HUES48 (cell line): ENCODE measurements at regions not wholly inside any gene's neighbourhood (a gene's known extent, or its start where the extent isn't known, plus 50 kb on each side); places are given as distances from the start of the nearest gene placed in this dataset.
"Not testable (repeated sequence)": the region's sequence is repeated elsewhere in the genome, so short reads cannot be mapped to it uniquely, and the experiment has no call there.

Source experiments
- H3K27ac ChIP-seq: one replicate; pipeline ENCODE4 v1.7.0; 2013; ENCODE audit warnings: low read depth, low read length, inconsistent platforms
- H3K27me3 ChIP-seq: 2 replicates; pipeline ENCODE4 v1.6.1; 2013; ENCODE audit warnings: mild to moderate bottlenecking, low read length; ENCODE audit not compliant: control insufficient read depth, insufficient read depth
- H3K36me3 ChIP-seq: 2 replicates; pipeline ENCODE4 v1.6.1; 2013; ENCODE audit warnings: low read length; ENCODE audit not compliant: control insufficient read depth, insufficient read depth
- H3K4me1 ChIP-seq: 2 replicates; pipeline ENCODE4 v1.6.1; 2013; ENCODE audit warnings: mild to moderate bottlenecking, low read length; ENCODE audit not compliant: control insufficient read depth, insufficient read depth
- H3K4me3 ChIP-seq: 2 replicates; pipeline ENCODE4 v1.5.1; 2013; ENCODE audit warnings: mild to moderate bottlenecking, low read depth, low read length
- H3K9ac ChIP-seq: 2 replicates; pipeline ENCODE4 v1.6.1; 2013; ENCODE audit warnings: mild to moderate bottlenecking, low read depth, low read length, moderate library complexity
- H3K9me3 ChIP-seq: 2 replicates; pipeline ENCODE4 v1.6.1; 2013; ENCODE audit warnings: low read length; ENCODE audit not compliant: control insufficient read depth, insufficient read depth

DNA sequence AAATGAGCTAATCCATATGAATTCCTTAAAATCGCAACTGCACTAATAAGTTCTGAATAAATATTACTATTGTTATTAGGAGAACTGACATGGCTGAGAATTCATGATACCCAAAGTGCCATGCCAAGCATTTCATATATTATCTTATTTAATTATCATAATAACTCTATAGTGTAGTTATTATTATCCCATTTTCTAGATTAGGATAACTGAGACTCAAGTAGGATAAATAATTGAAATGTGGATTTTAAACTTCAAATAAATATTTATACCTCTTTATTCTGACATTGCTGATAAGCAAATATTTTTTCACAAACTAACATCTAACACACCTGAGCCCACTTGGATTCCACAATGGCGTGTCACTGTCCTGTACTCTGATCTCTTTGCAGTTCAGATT is 492.7 kb downstream of the IRS1 start:
- no peak overlapping the region for H3K4me3 ChIP-seq
- no peaks in the 10 kb centered on the region for H3K27me3 ChIP-seq
- no peaks in the 10 kb centered on the region for H3K36me3 ChIP-seq
- no peaks in the 10 kb centered on the region for H3K4me1 ChIP-seq
- no peak overlapping the region for H3K27ac ChIP-seq
- no peaks in the 10 kb centered on the region for H3K9me3 ChIP-seq
- no peak overlapping the region for H3K9ac ChIP-seq

DNA sequence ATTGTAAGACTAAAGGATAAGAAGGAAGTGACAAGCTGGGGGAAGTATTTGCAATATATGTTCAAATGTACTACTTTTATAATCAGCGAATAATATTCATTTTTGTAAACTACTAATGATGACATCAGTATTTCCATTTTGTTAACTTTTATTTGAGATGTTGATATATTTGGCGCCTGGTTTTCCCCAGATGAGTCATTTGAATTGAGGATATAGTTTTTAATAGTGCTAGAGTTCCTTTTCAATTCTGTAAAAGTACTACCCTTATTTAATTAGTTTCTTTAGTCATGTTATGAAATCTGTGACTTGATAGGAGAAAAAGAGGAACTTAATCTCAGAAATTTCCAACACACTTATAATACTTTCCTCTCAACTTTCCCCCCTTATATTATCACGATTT is 495.3 kb downstream of the IRS1 start:
- Histone ChIP-seq H3K9me3 (no peaks in the 10 kb centered on the region), H3K27me3 (no peaks in the 10 kb centered on the region), H3K9ac (no peak overlapping the region), H3K27ac (no peak overlapping the region), H3K4me1 (no peaks in the 10 kb centered on the region), H3K36me3 (no peaks in the 10 kb centered on the region), H3K4me3 (no peak overlapping the region)

DNA sequence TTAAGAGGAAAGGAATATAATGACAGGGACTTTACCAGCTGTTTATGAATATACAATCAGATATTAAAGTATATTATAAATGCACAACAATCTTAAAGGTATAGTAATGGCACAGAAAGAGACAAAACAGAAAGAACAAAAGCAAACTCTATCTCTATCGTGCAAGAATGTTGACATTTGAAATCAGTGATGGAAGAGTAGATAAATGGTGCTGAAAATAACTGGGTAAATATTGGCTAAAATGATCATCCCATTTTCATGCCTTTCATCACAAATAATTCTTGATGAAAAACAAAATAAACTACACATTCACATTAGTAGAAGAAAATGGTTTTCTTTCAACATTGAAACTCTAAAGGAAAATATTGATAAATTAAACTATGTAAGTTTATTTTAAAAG is 495.9 kb downstream of the IRS1 start:
- no peak overlapping the region for H3K27ac ChIP-seq
- H3K4me3 ChIP-seq = no peak overlapping the region
- no peaks in the 10 kb centered on the region for H3K27me3 ChIP-seq

DNA sequence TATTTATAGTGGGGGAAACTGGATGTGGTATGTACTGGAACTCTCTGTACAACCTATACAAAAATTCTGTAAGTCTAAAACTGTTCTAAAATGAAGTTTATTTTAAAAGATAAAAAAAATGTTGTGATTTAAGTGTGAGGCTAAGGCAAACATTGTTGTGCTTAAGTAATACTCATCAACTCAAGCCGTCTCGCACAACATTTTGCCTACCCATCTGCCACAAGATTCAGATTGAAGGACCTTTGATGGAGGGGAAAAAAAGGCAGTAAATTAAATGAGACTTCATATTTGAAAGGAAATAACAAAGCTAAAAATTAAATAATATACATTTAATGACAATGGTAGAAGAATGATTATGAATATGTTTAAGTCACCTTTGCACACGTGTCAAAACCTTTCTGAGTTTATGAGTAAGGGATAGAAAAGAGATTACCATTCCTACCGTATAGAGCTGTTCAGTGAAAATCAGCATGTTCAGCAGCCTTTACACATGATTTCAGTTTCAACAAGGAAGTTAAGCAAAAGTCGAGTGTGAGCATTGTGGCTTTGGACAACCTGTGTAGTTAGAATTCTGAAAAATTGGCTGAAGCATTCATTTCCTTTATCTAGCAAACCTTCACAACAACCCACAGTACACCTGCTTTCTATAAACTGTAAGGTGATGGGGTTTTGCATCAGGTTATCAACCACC is 499.3 kb downstream of the IRS1 start:
- Histone ChIP-seq H3K9me3 (no peaks in the 10 kb centered on the region), H3K36me3 (no peaks in the 10 kb centered on the region), H3K27ac (no peak overlapping the region), H3K4me1 (no peaks in the 10 kb centered on the region), H3K27me3 (no peaks in the 10 kb centered on the region), H3K9ac (no peak overlapping the region), H3K4me3 (no peak overlapping the region)

More for the DNA sequence above, 495.9 kb downstream of the IRS1 start:
- H3K9ac ChIP-seq = no peak overlapping the region
- H3K9me3 ChIP-seq = no peaks in the 10 kb centered on the region
- no peaks in the 10 kb centered on the region for H3K36me3 ChIP-seq
- H3K4me1 ChIP-seq = no peaks in the 10 kb centered on the region

DNA sequence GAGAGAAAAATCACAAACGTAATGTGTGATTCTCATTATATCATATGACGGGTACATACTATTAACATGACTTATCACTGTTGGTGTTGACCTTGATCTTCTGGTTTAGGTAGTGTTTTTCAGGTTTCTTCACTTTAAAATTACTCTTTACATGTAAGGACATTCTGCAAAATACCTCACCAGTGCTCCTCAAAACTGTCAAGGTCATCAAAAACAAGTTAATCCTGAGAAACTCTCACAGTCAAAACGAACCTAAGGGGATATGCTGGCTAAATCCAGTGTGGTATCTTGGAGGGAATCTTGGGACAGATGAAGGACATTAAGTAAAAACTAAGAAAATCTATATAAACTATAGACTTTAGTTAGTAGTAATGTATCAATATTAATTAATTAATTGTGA is 499.8 kb downstream of the IRS1 start:
- H3K27me3 ChIP-seq = no peaks in the 10 kb centered on the region
- H3K9me3 ChIP-seq = no peaks in the 10 kb centered on the region
- H3K9ac ChIP-seq = no peak overlapping the region
- H3K4me1 ChIP-seq = no peaks in the 10 kb centered on the region
- no peak overlapping the region for H3K27ac ChIP-seq
- no peak overlapping the region for H3K4me3 ChIP-seq
- H3K36me3 ChIP-seq = no peaks in the 10 kb centered on the region

DNA sequence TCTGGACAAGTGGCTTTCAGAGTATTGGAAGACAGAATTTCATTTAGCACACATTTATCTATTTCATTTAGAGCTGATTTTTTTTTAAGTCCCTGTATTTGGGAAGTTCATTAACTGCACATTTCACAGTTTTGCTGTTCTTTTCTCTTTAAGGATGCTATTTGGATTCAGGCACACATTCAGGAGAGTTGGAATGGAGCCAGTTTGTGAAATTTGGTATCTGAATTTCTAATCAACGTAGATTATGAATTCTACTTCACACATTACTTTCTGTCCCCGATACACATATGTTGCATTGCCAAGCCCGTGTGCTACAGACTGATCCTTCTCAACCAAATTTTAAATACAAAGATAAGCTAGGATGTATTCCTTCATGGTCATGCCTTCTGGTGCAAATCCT is 503.9 kb downstream of the IRS1 start:
- Histone ChIP-seq H3K9me3 (peaks cover 11% of the 10 kb centered on the region; the same call in 1 of the 2 replicates), H3K9ac (no peak overlapping the region), H3K36me3 (no peaks in the 10 kb centered on the region), H3K4me1 (no peaks in the 10 kb centered on the region), H3K4me3 (no peak overlapping the region), H3K27ac (no peak overlapping the region), H3K27me3 (no peaks in the 10 kb centered on the region)

DNA sequence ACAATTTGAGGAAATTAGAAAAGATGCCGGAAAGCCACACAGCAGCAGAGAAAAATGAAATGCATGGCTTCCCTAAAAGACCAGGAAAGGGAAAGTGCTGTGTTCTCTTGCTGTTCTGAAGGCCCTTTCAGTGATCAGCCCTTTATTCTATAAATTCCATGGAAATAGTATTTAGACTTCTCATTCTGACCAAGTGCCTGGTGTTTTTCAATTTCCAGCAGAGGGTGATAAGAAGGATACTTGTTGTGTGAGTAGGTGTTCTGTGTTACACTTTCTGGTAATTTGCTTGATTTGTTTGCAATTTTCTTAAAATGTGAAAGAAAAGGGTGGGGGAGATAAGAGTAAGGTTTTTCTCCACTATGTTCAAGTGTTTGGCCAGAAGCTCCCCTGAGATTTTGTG is 504.5 kb downstream of the IRS1 start:
- Histone ChIP-seq H3K36me3 (no peaks in the 10 kb centered on the region), H3K27me3 (no peaks in the 10 kb centered on the region), H3K9me3 (peaks cover 11% of the 10 kb centered on the region; the same call in 1 of the 2 replicates), H3K27ac (no peak overlapping the region), H3K4me3 (no peak overlapping the region), H3K4me1 (no peaks in the 10 kb centered on the region), H3K9ac (no peak overlapping the region)

DNA sequence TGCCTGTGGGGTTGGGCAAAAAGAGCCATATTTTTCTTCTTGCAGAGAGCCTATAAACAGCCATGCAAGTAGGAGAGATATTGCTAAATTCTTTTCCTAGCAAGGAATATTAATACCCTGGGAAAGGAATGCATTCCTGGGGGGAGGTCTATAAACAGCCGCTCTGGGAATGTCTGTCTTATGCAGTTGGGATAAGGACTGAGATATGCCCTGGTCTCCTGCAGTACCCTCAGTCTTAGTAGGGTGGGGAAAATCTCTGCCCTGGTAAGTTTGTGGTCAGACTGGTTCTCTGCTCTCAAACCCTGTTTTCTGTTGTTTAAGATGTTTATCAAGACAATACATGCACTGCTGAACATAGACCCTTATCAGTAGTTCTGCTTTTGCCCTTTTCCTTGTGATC is 508.3 kb downstream of the IRS1 start:
- peaks cover 11% of the 10 kb centered on the region; the same call in 1 of the 2 replicates for H3K9me3 ChIP-seq
- H3K9ac ChIP-seq, H3K4me3 ChIP-seq, H3K27me3 ChIP-seq, H3K36me3 ChIP-seq, H3K27ac ChIP-seq, H3K4me1 ChIP-seq: not testable (repeated sequence)

DNA sequence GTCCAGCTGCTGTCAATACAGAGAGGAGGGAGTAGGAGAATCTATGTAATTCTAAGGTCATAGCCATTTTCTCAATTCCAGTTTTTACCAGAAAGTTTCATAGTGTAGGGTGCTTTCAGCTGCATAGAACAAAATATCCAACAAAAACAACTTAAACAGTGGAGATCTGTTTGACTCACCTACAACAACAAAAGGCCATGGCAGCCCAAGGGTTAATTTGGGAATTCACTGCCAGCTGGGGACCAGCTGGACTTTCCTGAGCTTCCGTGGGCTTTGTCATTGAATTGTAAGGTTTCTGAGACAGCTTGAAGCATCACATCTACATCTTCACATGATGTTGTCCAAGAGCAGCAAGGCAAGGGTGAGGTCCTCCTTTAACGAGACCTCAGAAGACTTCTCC is 512.7 kb downstream of the IRS1 start:
- Histone ChIP-seq H3K9me3 (peaks cover 4% of the 10 kb centered on the region; the same call in 1 of the 2 replicates), H3K36me3 (no peaks in the 10 kb centered on the region)

DNA sequence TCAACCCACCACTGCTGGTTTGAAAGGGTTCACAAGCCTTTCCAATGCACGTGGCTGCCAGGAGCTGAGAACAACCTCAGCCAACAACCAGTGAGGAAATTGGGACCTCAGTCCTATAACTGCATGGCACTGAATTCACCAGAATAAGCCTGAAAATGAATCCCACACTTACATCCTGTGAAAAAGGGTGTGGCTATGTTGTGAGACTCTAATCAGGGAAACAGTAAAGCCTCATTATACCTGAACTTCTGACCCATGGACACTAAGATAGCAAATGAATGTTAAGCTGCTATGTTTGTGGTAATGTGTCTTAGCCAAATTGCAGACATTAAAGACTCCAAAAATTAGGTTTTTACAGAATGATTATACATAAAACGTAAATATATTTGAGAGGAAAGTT is 515.8 kb downstream of the IRS1 start:
- no peak overlapping the region for H3K27ac ChIP-seq
- H3K36me3 ChIP-seq = no peaks in the 10 kb centered on the region
- H3K4me3 ChIP-seq = no peak overlapping the region
- no peaks in the 10 kb centered on the region for H3K27me3 ChIP-seq
- H3K4me1 ChIP-seq = no peaks in the 10 kb centered on the region
- no peaks in the 10 kb centered on the region for H3K9me3 ChIP-seq
- no peak overlapping the region for H3K9ac ChIP-seq

More for the DNA sequence above, 512.7 kb downstream of the IRS1 start:
- H3K4me1 ChIP-seq = no peaks in the 10 kb centered on the region
- no peaks in the 10 kb centered on the region for H3K27me3 ChIP-seq
- no peak overlapping the region for H3K4me3 ChIP-seq
- H3K27ac ChIP-seq = no peak overlapping the region
- H3K9ac ChIP-seq = no peak overlapping the region

DNA sequence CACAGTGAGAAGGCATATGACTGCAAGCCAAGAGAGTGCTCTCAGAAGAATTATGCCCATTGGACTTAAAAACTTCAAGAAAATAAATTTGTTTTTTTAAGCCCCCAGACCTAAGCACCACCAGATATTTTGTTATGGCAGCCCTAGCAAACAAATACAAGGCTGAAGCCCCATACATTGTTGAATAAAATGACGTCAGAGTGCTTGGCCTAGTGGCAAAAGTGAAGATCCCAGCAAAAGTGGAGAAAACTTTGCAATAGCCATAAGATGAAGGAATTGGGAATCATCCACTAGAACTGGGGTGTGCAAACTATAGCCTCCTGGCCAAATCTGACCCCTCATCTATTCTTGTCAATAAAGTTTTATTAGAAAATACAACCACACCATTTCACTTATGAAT is 517.5 kb downstream of the IRS1 start:
- Histone ChIP-seq H3K27ac (no peak overlapping the region), H3K27me3 (no peaks in the 10 kb centered on the region), H3K9me3 (no peaks in the 10 kb centered on the region), H3K36me3 (no peaks in the 10 kb centered on the region), H3K4me3 (no peak overlapping the region), H3K4me1 (no peaks in the 10 kb centered on the region), H3K9ac (no peak overlapping the region)
